GM23338 (cell line): ENCODE measurements at regions not wholly inside any gene's neighbourhood (a gene's known extent, or its start where the extent isn't known, plus 50 kb on each side); places are given as distances from the start of the nearest gene placed in this dataset.
"Not testable (repeated sequence)": the region's sequence is repeated elsewhere in the genome, so short reads cannot be mapped to it uniquely, and the experiment has no call there.

Source experiments
- EZH2 ChIP-seq: fragments of 200-600 bp; sonication (generic); IDR thresholded peaks from one replicate; pipeline ENCODE4 v1.8.0; 2017; ENCODE audit warnings: antibody characterized with exemption, mild to moderate bottlenecking, low read depth; ENCODE audit not compliant: unreplicated experiment
- POLR2AphosphoS5 ChIP-seq: IDR thresholded peaks from 2 replicates; pipeline ENCODE4 v1.6.1; 2016; ENCODE audit warnings: antibody characterized with exemption, low read depth

GRCh38 chr6:58067867-58068548 is 750.6 kb downstream of the PRIM2 start:
- TF ChIP-seq POLR2AphosphoS5, EZH2: not testable (repeated sequence)
